OCI-LY7 (cell line): ENCODE measurements at regions not wholly inside any gene's neighbourhood (a gene's known extent, or its start where the extent isn't known, plus 50 kb on each side); places are given as distances from the start of the nearest gene placed in this dataset.

Experiments used
- EZH2phosphoT487 ChIP-seq: fragments of 200-600 bp; sonication (generic); IDR thresholded peaks from 2 replicates; pipeline ENCODE4 v1.6.1; 2018; ENCODE audit warnings: low read depth, borderline replicate concordance, mild to moderate bottlenecking, mixed run types, antibody characterized with exemption, low read length, moderate library complexity, mixed read lengths
- TF ChIP-seq, protein P1 (sequence below): fragments of 200-600 bp; sonication (generic); conservative IDR thresholded peaks from 2 replicates; pipeline ENCODE4 v1.5.1; 2014; ENCODE audit warnings: mild to moderate bottlenecking, antibody characterized with exemption, low read length, moderate library complexity, mixed read lengths

GRCh38 chr2:146785101-146785500 is 1059.7 kb upstream of the ACVR2A start:
- TF ChIP-seq, protein P1, sequence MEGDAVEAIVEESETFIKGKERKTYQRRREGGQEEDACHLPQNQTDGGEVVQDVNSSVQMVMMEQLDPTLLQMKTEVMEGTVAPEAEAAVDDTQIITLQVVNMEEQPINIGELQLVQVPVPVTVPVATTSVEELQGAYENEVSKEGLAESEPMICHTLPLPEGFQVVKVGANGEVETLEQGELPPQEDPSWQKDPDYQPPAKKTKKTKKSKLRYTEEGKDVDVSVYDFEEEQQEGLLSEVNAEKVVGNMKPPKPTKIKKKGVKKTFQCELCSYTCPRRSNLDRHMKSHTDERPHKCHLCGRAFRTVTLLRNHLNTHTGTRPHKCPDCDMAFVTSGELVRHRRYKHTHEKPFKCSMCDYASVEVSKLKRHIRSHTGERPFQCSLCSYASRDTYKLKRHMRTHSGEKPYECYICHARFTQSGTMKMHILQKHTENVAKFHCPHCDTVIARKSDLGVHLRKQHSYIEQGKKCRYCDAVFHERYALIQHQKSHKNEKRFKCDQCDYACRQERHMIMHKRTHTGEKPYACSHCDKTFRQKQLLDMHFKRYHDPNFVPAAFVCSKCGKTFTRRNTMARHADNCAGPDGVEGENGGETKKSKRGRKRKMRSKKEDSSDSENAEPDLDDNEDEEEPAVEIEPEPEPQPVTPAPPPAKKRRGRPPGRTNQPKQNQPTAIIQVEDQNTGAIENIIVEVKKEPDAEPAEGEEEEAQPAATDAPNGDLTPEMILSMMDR = no peak
- TF ChIP-seq EZH2phosphoT487 = no peak
